NCI-H2196 (cell line): ENCODE measurements at regions not wholly inside any gene's neighbourhood (a gene's known extent, or its start where the extent isn't known, plus 50 kb on each side); places are given as distances from the start of the nearest gene placed in this dataset.

Experiments
- DNase-seq: peaks from one replicate; lab custom pipeline; 2025; ENCODE audit not compliant: unreplicated experiment; lab: John Stamatoyannopoulos, UW

GRCh38 chr6:40759838-40760237 lies 172.7 kb upstream of the LRFN2 start:
- DNase-seq, result no peak

DNA sequence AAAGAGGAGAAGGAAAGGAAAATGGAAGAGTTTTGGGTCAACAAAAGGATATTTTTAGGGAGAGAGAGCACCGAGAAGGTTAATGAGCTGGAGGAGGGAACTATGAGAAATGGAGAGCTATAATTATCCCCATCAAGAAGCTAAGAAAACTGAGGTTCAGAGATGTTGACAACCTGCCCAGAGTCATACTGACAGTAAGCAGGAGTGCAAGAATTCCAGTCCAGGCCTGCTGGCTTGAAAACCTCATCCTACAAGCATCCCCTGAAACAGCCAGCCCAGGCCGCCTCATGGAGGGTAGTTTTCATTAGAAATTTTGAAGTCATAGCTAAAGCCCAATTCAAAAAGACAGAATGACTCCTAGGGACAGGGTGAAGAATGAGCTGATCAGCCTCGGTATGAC lies 172.1 kb upstream of the LRFN2 start:
- DNase-seq, result no peak

GRCh38 chr6:40755749-40756452 lies 168.7 kb upstream of the LRFN2 start:
- DNase-seq, result no peak

GRCh38 chr6:40755046-40755681 lies 168.0 kb upstream of the LRFN2 start:
- DNase-seq, result no peak

- no peak for DNase-seq
Observed at GRCh38 chr6:40754461-40755045, 167.4 kb upstream of the LRFN2 start.

DNA sequence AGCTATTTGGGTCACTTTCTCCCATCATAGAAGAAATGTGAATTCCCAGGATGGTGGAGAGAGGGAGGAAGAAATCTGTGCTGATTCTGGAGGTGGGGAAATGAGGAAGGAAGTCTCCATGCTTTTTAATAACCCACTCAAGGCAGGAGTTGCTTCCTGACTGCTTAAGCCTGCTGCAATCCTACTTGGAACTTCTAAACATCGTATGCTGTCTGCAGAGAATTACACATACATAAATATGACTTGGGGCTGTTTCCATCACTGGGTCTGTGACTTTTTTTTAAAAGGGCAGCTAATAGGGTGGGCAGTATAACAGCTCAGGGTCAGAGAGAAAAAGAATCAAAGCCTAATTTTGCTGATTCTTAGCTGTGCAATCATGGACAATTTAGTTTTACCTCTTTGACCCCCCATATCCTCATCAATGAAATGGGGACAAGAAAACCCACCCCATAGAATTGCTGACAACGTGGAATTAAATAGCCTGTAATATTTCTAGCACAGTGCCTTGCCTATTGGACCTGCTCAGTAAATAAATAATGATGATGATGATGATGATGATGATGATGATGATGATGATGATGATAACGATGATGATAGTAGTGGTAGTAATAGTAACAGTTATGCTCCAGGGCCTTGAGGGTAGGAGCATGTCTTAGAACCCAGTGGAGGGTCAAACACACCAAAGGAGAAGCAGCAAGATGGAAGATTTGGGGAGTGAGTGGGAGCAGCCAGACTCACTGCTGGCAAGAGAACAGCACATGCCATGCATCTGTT lies 166.7 kb upstream of the LRFN2 start:
- DNase-seq, result no peak

DNA sequence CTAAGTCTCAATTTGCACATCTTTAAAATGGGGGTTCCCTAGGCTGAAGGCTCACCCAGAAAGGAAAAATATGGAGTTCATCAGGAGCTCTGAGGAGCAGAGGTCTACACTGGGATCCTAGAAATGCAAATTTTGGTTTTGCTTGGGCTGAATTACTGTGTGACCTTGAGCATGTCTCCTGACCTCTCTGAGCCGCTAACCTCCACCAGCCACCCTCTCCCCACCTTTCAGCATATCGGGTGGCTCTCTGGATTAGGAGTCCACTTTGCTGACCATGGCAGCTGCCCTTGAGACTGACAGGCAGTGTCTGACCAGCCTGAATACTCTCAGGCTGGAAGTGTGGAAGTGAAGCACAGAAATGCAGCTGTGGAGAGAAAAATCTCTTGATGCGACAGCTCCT lies 165.9 kb upstream of the LRFN2 start:
- no peak for DNase-seq

GRCh38 chr6:40744835-40745234 lies 157.7 kb upstream of the LRFN2 start:
- DNase-seq, result no peak

GRCh38 chr6:40743690-40744446 lies 156.7 kb upstream of the LRFN2 start:
- DNase-seq, result no peak

DNA sequence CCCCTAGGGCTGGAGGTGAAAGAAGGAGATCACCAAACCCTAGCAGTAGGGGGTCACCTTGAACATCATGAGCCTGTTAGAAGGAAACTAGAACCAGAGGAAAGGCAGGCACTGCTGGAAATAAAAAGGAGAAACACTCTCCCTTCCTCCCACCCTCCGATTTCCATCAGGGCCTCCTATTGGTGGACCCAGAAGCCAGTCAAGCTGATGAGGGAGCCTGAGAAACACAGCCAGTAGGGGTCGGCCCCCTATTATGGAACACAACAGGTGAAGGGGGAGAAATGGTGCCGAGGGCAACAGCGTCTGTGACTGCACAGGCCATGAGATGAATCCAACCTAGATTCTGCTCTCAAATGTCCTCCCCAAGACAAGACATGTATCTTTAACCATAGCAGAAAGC lies 156.1 kb upstream of the LRFN2 start:
- no peak for DNase-seq

- DNase-seq, result no peak
Observed at GRCh38 chr6:40740518-40740917, 153.4 kb upstream of the LRFN2 start.

- DNase-seq, result no peak
Observed at GRCh38 chr6:40738551-40739193, 151.5 kb upstream of the LRFN2 start.

DNA sequence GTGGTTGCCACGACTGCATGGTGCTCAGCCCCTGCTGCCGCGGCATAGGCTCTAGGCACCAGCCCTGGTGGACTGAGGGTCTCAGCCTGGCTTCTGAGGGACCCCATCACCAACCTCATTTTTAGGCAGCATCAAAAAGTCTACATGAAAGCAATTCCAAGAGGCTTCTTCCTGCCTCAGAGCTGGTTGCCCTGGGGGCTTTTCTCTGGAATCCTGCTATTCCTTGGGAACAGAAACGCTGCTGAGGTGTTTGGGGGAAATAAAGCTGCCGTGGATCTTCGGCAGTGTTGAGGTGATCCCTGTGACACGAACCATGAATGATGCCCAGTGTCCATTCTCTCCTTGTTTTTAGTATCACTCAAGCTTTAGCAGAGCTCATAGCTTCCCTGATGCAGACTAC lies 148.4 kb upstream of the LRFN2 start:
- no peak for DNase-seq

GRCh38 chr6:40735121-40735520 lies 148.0 kb upstream of the LRFN2 start:
- DNase-seq, result no peak

DNA sequence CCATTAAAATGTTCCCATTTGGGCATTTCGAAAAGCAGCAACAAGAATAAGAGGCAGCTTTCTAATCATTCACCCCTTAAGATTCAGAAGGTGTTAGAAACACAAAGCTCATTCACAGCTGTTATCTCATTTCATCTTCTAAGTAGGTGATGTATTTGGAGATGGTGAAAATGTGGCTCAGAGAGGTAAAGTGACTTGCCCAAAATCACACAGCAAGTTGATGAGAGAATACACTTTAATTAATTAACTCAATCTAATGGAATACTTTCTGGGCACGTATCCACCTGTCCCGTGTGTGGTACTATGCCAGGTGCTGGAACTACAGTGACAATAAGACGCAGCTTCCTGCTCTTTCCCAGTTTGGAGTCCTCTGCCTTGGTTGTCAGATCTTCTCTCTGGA lies 147.4 kb upstream of the LRFN2 start:
- DNase-seq, result no peak

DNA sequence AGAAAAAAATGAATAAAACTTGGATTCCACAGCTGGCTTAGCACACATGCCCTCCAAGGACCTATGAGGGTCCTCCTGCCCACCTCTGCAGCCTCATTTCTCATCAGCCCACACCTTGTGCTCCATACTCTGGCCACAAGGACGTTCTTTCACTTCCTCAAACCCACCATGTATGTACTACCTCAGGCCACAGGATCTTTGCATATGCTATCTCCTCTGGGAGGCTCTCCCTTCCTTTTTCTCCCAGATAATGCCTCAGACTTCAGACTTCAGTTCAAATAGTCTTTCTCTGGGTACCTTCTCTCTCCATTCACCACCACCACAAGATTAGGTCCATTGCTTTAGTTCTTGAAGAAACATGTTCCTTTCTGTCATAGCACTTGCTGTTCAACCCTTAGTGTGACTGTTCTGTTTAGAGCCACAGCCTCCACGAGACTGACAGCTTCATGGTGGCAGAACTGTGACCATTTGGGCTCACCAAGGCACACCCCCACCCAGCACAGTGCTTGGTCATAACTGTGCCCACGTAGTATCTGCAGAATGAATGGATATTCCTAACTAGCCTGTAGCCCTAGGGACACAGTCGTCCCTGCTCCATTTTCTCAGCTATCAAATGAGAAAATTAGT lies 146.7 kb upstream of the LRFN2 start:
- DNase-seq, result no peak

- no peak for DNase-seq
Observed at GRCh38 chr6:40733290-40733689, 146.1 kb upstream of the LRFN2 start.

- no peak for DNase-seq
Observed at GRCh38 chr6:40732878-40733277, 145.7 kb upstream of the LRFN2 start.

DNA sequence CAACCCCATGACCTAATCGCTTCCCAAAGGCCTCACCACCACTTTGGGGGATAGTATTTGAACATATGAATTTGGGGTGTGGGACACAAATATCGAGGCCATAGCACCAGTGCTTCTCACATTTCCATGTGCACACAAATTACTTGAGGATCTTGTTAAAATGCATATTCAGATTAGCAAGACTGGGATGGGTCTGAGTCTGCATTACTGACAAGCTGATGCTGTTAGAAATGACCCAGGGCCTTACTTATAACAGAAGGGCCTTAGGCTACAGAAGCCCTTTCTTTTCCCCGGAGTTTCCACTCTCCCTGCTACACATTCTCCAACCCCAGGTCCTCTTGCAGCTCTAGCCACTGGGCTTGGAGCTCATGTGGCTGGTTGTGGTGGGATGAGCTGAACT lies 141.5 kb upstream of the LRFN2 start:
- no peak for DNase-seq

DNA sequence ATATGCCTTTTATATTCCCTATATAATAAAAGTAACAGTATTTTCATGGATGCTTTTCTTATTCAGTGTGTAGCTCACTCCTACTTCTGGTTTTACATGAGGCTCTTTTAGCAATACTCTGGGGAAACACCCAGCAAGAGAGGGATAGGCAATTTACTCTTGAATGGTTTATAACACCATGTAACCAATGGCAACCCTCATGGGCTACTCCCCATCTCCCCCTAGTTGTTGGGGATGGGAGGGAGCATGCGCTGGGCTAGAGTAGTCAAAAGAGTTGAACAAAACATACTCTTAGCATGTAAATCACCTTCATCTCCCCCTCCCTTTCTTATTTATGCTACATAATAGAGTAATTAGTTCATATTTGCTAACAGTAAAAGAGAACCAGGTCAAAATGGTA lies 140.1 kb upstream of the LRFN2 start:
- no peak for DNase-seq
